ENCODE measurements at regions not wholly inside any gene's neighbourhood (a gene's known extent, or its start where the extent isn't known, plus 50 kb on each side); places are given as distances from the start of the nearest gene placed in this dataset.
"Not testable (repeated sequence)": the region's sequence is repeated elsewhere in the genome, so short reads cannot be mapped to it uniquely, and the experiment has no call there.

- Mint-ChIP-seq H3K9me3 (no peaks in the 10 kb centered on the region), H3K36me3 (no peaks in the 10 kb centered on the region), H3K4me3 (no peak overlapping the region), H3K27me3 (peaks cover 0 to 4% of the 10 kb centered on the region in 2 donors), H3K27ac (peak overlapping the region in 1 of 8 donors; percentile 16), H3K4me1 (no peaks in the 10 kb centered on the region)
- no peak for DNase-seq
- Histone ChIP-seq H3K36me3 (ENCODE audit: insufficient read depth, low read length) (no peaks in the 10 kb centered on the region), H3K27ac (ENCODE audit: low read depth, low read length) (no peak overlapping the region), H3K4me1 (ENCODE audit: insufficient read depth, low read length) (no peaks in the 10 kb centered on the region), H3K9me3 (ENCODE audit: low read length) (no peaks in the 10 kb centered on the region), H3K27me3 (ENCODE audit: insufficient read depth, low read length, poor library complexity, severe bottlenecking) (no peaks in the 10 kb centered on the region), H3K4me3 (ENCODE audit: low read length) (no peak overlapping the region)
- ChIA-PET POLR2A (no interaction called here), CTCF (no interaction called here)
These were observed 105.2 kb upstream of the AMOT start for GRCh38 chrX:112945826-112946225.

DNA sequence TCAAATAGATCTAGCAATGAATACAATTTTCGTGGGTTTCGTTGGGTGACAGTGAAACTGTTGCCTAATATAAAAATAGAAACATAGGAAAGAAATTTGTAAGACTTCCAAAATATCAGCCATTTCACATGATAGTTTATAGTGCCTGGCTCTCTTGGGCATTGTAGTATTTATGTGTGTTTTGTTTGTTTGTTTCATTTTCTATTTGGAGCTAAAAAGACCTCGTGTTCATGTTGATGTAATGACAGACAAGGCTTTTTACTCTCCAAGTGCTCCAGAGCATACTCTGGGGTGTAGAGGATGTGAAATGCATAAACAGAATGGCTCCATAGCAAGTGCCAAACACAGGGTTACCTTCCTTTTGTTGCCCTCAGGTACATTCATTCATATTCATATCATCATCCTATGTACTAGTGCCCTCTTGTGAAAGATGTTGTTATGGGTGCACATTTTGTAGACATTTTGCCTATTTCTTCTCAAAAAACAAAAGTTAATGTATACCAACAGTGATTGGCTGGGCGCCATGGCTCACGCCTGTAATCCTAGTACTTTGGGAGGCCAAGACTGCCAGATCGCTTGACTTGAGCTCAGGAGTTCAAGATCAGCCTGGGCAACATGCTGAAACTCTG, 100.7 kb upstream of the AMOT start:
- no peak overlapping the region for H3K27ac Mint-ChIP-seq
- H3K9me3 ChIP-seq (ENCODE audit: low read length): no peaks in the 10 kb centered on the region
- no peak for DNase-seq
- no peaks in the 10 kb centered on the region for H3K36me3 Mint-ChIP-seq
- H3K4me1 Mint-ChIP-seq: no peaks in the 10 kb centered on the region
- ChIA-PET CTCF (no interaction called here), POLR2A (no interaction called here)
- no peaks in the 10 kb centered on the region for H3K9me3 Mint-ChIP-seq
- H3K4me1 ChIP-seq (ENCODE audit: insufficient read depth, low read length): no peaks in the 10 kb centered on the region
- H3K27me3 Mint-ChIP-seq: peaks cover 0 to 3% of the 10 kb centered on the region in 2 donors
- no peaks in the 10 kb centered on the region for H3K36me3 ChIP-seq (ENCODE audit: insufficient read depth, low read length)
- no peak overlapping the region for H3K4me3 Mint-ChIP-seq
- no peak overlapping the region for H3K27ac ChIP-seq (ENCODE audit: low read depth, low read length)
- H3K4me3 ChIP-seq (ENCODE audit: low read length): no peak overlapping the region
- H3K27me3 ChIP-seq (ENCODE audit: insufficient read depth, low read length, poor library complexity, severe bottlenecking): no peaks in the 10 kb centered on the region

GRCh38 chrX:112935029-112935428, 94.4 kb upstream of the AMOT start:
- Mint-ChIP-seq H3K4me1 (no peaks in the 10 kb centered on the region), H3K27ac (no peak overlapping the region), H3K27me3 (peaks cover 0 to 5% of the 10 kb centered on the region in 2 donors), H3K36me3 (no peaks in the 10 kb centered on the region), H3K9me3 (no peaks in the 10 kb centered on the region), H3K4me3 (no peak overlapping the region)
- ChIA-PET POLR2A (no interaction called here), CTCF (no interaction called here)
- Histone ChIP-seq H3K27me3 (ENCODE audit: insufficient read depth, low read length, poor library complexity, severe bottlenecking) (no peaks in the 10 kb centered on the region), H3K4me1 (ENCODE audit: insufficient read depth, low read length) (no peaks in the 10 kb centered on the region), H3K4me3 (ENCODE audit: low read length) (no peak overlapping the region), H3K36me3 (ENCODE audit: insufficient read depth, low read length) (no peaks in the 10 kb centered on the region), H3K27ac (ENCODE audit: low read depth, low read length) (no peak overlapping the region), H3K9me3 (ENCODE audit: low read length) (no peaks in the 10 kb centered on the region)
- DNase-seq: no peak

- H3K36me3 ChIP-seq (ENCODE audit: insufficient read depth, low read length): no peaks in the 10 kb centered on the region
- H3K9me3 ChIP-seq (ENCODE audit: low read length): no peaks in the 10 kb centered on the region
- no peak overlapping the region for H3K27ac ChIP-seq (ENCODE audit: low read depth, low read length)
- Mint-ChIP-seq H3K27ac (no peak overlapping the region), H3K9me3 (peaks cover 0 to 2% (median 0%) of the 10 kb centered on the region in 5 donors), H3K4me1 (no peaks in the 10 kb centered on the region), H3K4me3 (no peak overlapping the region), H3K27me3 (peaks cover 0 to 6% of the 10 kb centered on the region in 2 donors), H3K36me3 (peaks cover 0 to 3% (median 0%) of the 10 kb centered on the region in 3 donors)
- CTCF ChIA-PET: no interaction called here
- H3K27me3 ChIP-seq (ENCODE audit: insufficient read depth, low read length, poor library complexity, severe bottlenecking): no peaks in the 10 kb centered on the region
- POLR2A ChIA-PET: no interaction called here
- DNase-seq: no peak
- no peak overlapping the region for H3K4me3 ChIP-seq (ENCODE audit: low read length)
- H3K4me1 ChIP-seq (ENCODE audit: insufficient read depth, low read length): no peaks in the 10 kb centered on the region
These were observed 91.3 kb upstream of the AMOT start for GRCh38 chrX:112931900-112932299.

- peaks cover 0 to 6% of the 10 kb centered on the region in 2 donors for H3K27me3 Mint-ChIP-seq
- no peaks in the 10 kb centered on the region for H3K4me1 Mint-ChIP-seq
These were observed 90.8 kb upstream of the AMOT start for GRCh38 chrX:112931478-112931877.

GRCh38 chrX:112923381-112923780, 82.8 kb upstream of the AMOT start:
- POLR2A ChIA-PET; CTCF ChIA-PET; H3K9me3 ChIP-seq (ENCODE audit: low read length); H3K36me3 Mint-ChIP-seq; H3K27me3 ChIP-seq (ENCODE audit: insufficient read depth, low read length, poor library complexity, severe bottlenecking); H3K4me3 ChIP-seq (ENCODE audit: low read length); H3K4me1 ChIP-seq (ENCODE audit: insufficient read depth, low read length); H3K4me3 Mint-ChIP-seq; H3K9me3 Mint-ChIP-seq; H3K36me3 ChIP-seq (ENCODE audit: insufficient read depth, low read length); DNase-seq; H3K27me3 Mint-ChIP-seq; H3K4me1 Mint-ChIP-seq; H3K27ac ChIP-seq (ENCODE audit: low read depth, low read length); H3K27ac Mint-ChIP-seq: not testable (repeated sequence)

More at GRCh38 chrX:112931478-112931877, 90.8 kb upstream of the AMOT start:
- Histone ChIP-seq H3K9me3 (ENCODE audit: low read length) (no peaks in the 10 kb centered on the region), H3K27me3 (ENCODE audit: insufficient read depth, low read length, poor library complexity, severe bottlenecking) (no peaks in the 10 kb centered on the region), H3K36me3 (ENCODE audit: insufficient read depth, low read length) (no peaks in the 10 kb centered on the region), H3K4me1 (ENCODE audit: insufficient read depth, low read length) (no peaks in the 10 kb centered on the region), H3K27ac (ENCODE audit: low read depth, low read length) (no peak overlapping the region), H3K4me3 (ENCODE audit: low read length) (no peak overlapping the region)
- no peak overlapping the region for H3K27ac Mint-ChIP-seq
- DNase-seq: no peak
- H3K9me3 Mint-ChIP-seq: peaks cover 0 to 2% (median 0%) of the 10 kb centered on the region in 5 donors
- H3K4me3 Mint-ChIP-seq: peak overlapping the region in 1 of 7 donors; percentile 0
- CTCF ChIA-PET: no interaction called here
- peaks cover 0 to 3% (median 0%) of the 10 kb centered on the region in 3 donors for H3K36me3 Mint-ChIP-seq
- POLR2A ChIA-PET: no interaction called here

- no peak overlapping the region for H3K27ac Mint-ChIP-seq
- CTCF ChIA-PET: no interaction called here
- H3K27me3 Mint-ChIP-seq: peaks cover 0 to 2% of the 10 kb centered on the region in 2 donors
- no peak for DNase-seq
- Histone ChIP-seq H3K9me3 (ENCODE audit: low read length) (no peaks in the 10 kb centered on the region), H3K4me1 (ENCODE audit: insufficient read depth, low read length) (no peaks in the 10 kb centered on the region), H3K4me3 (ENCODE audit: low read length) (no peak overlapping the region), H3K36me3 (ENCODE audit: insufficient read depth, low read length) (no peaks in the 10 kb centered on the region), H3K27me3 (ENCODE audit: insufficient read depth, low read length, poor library complexity, severe bottlenecking) (no peaks in the 10 kb centered on the region), H3K27ac (ENCODE audit: low read depth, low read length) (no peak overlapping the region)
- H3K4me1 Mint-ChIP-seq: no peaks in the 10 kb centered on the region
- no peak overlapping the region for H3K4me3 Mint-ChIP-seq
- H3K36me3 Mint-ChIP-seq: no peaks in the 10 kb centered on the region
- no peaks in the 10 kb centered on the region for H3K9me3 Mint-ChIP-seq
- POLR2A ChIA-PET: no interaction called here
These were observed 73.2 kb upstream of the AMOT start for GRCh38 chrX:112913807-112914206.

DNA sequence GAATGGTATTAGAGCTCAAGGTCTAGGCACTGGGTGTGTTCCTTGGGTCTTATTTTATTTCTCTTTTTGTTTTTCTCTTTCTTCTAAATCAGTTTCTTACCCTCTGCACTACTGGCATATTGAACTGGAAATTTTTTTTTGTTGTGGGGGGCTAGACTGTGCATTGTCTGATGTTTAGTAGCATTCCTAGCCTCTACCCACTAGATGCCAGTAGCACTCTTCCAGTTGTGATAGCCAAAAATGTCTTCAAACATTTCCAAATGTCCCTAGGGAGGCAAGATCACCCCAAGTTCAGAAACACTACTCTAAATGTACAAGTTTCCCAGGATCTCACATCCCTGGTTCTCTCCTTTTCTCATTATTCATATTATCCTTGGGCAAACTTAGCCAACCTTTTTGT, 69.8 kb upstream of the AMOT start:
- H3K4me1 ChIP-seq (ENCODE audit: insufficient read depth, low read length): no peaks in the 10 kb centered on the region
- no peaks in the 10 kb centered on the region for H3K36me3 ChIP-seq (ENCODE audit: insufficient read depth, low read length)
- H3K27me3 ChIP-seq (ENCODE audit: insufficient read depth, low read length, poor library complexity, severe bottlenecking): no peaks in the 10 kb centered on the region
- CTCF ChIA-PET: no interaction called here
- H3K27me3 Mint-ChIP-seq: peaks cover 0 to 2% of the 10 kb centered on the region in 2 donors
- DNase-seq: no peak
- H3K4me3 ChIP-seq (ENCODE audit: low read length): no peak overlapping the region
- H3K27ac ChIP-seq (ENCODE audit: low read depth, low read length): no peak overlapping the region
- H3K27ac Mint-ChIP-seq: no peak overlapping the region
- no peaks in the 10 kb centered on the region for H3K36me3 Mint-ChIP-seq
- POLR2A ChIA-PET: no interaction called here
- no peaks in the 10 kb centered on the region for H3K4me1 Mint-ChIP-seq
- no peak overlapping the region for H3K4me3 Mint-ChIP-seq
- H3K9me3 Mint-ChIP-seq: no peaks in the 10 kb centered on the region
- H3K9me3 ChIP-seq (ENCODE audit: low read length): no peaks in the 10 kb centered on the region
